ENCODE measurements at regions not wholly inside any gene's neighbourhood (a gene's known extent, or its start where the extent isn't known, plus 50 kb on each side); places are given as distances from the start of the nearest gene placed in this dataset.

DNA sequence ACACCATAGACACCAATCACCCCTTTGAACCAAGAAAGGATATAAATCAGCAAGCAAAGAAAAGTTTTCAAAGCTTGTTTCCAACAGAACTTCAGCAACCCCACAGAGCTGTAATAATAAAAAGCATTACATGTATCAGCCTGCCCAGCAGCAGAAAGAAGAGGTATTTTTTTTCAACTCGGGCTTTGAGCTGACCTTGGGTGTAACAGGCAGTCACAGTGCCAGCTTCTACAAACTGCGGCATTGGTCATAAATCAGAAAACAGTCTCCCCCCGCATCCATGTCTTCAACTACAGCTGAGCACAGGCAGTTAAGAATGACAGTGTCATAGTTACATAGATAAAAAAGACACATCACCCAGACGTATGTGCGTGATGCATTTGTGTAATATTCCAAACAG lies 671.0 kb upstream of the SLITRK1 start:
- no peak for TF ChIP-seq EZH2 (IDR thresholded peaks at IDR 0.05; ENCODE audit: low read depth)
- TF ChIP-seq, protein P1, sequence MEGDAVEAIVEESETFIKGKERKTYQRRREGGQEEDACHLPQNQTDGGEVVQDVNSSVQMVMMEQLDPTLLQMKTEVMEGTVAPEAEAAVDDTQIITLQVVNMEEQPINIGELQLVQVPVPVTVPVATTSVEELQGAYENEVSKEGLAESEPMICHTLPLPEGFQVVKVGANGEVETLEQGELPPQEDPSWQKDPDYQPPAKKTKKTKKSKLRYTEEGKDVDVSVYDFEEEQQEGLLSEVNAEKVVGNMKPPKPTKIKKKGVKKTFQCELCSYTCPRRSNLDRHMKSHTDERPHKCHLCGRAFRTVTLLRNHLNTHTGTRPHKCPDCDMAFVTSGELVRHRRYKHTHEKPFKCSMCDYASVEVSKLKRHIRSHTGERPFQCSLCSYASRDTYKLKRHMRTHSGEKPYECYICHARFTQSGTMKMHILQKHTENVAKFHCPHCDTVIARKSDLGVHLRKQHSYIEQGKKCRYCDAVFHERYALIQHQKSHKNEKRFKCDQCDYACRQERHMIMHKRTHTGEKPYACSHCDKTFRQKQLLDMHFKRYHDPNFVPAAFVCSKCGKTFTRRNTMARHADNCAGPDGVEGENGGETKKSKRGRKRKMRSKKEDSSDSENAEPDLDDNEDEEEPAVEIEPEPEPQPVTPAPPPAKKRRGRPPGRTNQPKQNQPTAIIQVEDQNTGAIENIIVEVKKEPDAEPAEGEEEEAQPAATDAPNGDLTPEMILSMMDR (conservative IDR thresholded peaks at IDR 0.05) = no peak
- Histone ChIP-seq H3K9me3 (ENCODE audit: insufficient read depth, low read depth) (no peaks in the 10 kb centered on the region), H4K20me1 (ENCODE audit: insufficient read depth) (no peaks in the 10 kb centered on the region), H3K9me2 (ENCODE audit: insufficient read depth) (no peaks in the 10 kb centered on the region), H3K36me3 (ENCODE audit: low read depth) (no peaks in the 10 kb centered on the region), H3K27ac (no peak overlapping the region), H3K27me3 (ENCODE audit: insufficient read depth, low read depth) (no peaks in the 10 kb centered on the region), H3K4me1 (replicated peaks; ENCODE audit: insufficient read depth) (no peaks in the 10 kb centered on the region), H3K79me2 (ENCODE audit: low read depth) (no peaks in the 10 kb centered on the region), H3K4me2 (no peak overlapping the region), H3F3A (ENCODE audit: insufficient read depth, low read depth) (no peaks in the 10 kb centered on the region), H3K4me3 (no peak overlapping the region), H2AFZ (no peak overlapping the region)
- ChIA-PET POLR2A (ENCODE audit: unreplicated experiment) (no interaction called here), CTCF (no interaction called here)
- intact Hi-C loops (cut with micrococcal nuclease; ENCODE audit: unreplicated experiment) = no loop called here
- no TSS peak for BruUV-seq (replicated peaks)
- no peak for DNase-seq

DNA sequence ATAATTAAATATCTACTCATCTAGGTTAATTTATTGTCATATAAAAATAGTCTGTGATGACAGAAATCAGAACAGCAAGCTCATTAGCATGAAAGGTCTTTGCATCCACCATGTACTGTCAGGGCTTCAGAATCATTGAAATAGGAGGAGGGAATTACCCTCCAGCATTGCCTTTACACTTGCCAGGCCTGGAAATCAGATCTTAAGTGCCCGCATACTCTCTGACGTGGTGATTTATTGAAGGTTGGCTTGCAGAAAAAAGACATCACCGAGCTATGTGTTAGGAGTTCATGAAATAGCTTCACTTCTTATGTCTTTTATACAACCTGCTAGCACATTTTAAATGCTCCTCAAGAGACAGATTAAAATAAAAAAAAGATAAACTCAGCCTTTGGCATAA lies 661.7 kb upstream of the SLITRK1 start:
- ChIA-PET CTCF (no interaction called here), POLR2A (ENCODE audit: unreplicated experiment) (no interaction called here)
- Histone ChIP-seq H3K27me3 (ENCODE audit: insufficient read depth, low read depth) (no peaks in the 10 kb centered on the region), H3K36me3 (ENCODE audit: low read depth) (no peaks in the 10 kb centered on the region), H3F3A (ENCODE audit: insufficient read depth, low read depth) (no peaks in the 10 kb centered on the region), H2AFZ (no peak overlapping the region), H3K27ac (no peak overlapping the region), H3K4me2 (no peak overlapping the region), H3K4me3 (no peak overlapping the region), H4K20me1 (ENCODE audit: insufficient read depth) (no peaks in the 10 kb centered on the region), H3K9me2 (ENCODE audit: insufficient read depth) (no peaks in the 10 kb centered on the region), H3K79me2 (ENCODE audit: low read depth) (no peaks in the 10 kb centered on the region), H3K9me3 (ENCODE audit: insufficient read depth, low read depth) (no peaks in the 10 kb centered on the region), H3K4me1 (replicated peaks; ENCODE audit: insufficient read depth) (no peaks in the 10 kb centered on the region)
- TF ChIP-seq, protein P1 (conservative IDR thresholded peaks at IDR 0.05) = no peak
- no peak for TF ChIP-seq EZH2 (IDR thresholded peaks at IDR 0.05; ENCODE audit: low read depth)
- no TSS peak for BruUV-seq (replicated peaks)
- no peak for DNase-seq
- intact Hi-C loops (cut with micrococcal nuclease; ENCODE audit: unreplicated experiment) = no loop called here

DNA sequence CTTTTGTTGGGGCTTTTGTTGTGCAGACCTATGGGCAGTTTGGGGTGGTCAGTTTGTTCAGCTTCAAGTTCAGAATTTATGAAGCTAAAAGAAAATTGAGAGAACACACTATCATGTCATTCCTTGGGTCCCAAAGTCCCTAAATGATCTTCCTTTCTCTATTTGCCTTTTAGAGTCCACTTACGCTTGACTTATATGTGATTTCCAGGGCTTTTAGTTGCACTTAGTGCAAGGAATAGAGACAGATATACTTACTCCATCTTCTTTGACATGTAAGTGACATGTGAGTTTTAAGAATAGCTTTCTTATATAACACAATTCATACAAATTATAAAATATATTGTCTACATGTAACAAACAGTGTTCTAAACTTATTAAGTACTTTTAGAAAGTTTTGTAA lies 660.1 kb upstream of the SLITRK1 start:
- H3K4me2 ChIP-seq = no peak overlapping the region
- H3K4me1 ChIP-seq (replicated peaks; ENCODE audit: insufficient read depth) = no peaks in the 10 kb centered on the region
- no peaks in the 10 kb centered on the region for H3K36me3 ChIP-seq (ENCODE audit: low read depth)
- no peak for DNase-seq
- no peaks in the 10 kb centered on the region for H4K20me1 ChIP-seq (ENCODE audit: insufficient read depth)
- no peaks in the 10 kb centered on the region for H3K9me3 ChIP-seq (ENCODE audit: insufficient read depth, low read depth)
- no peak overlapping the region for H3K27ac ChIP-seq
- H3K79me2 ChIP-seq (ENCODE audit: low read depth) = no peaks in the 10 kb centered on the region
- no peaks in the 10 kb centered on the region for H3F3A ChIP-seq (ENCODE audit: insufficient read depth, low read depth)
- POLR2A ChIA-PET (ENCODE audit: unreplicated experiment) = no interaction called here
- no peaks in the 10 kb centered on the region for H3K27me3 ChIP-seq (ENCODE audit: insufficient read depth, low read depth)
- BruUV-seq (replicated peaks) = no TSS peak
- intact Hi-C loops (cut with micrococcal nuclease; ENCODE audit: unreplicated experiment) = no loop called here
- no peaks in the 10 kb centered on the region for H3K9me2 ChIP-seq (ENCODE audit: insufficient read depth)
- H3K4me3 ChIP-seq = no peak overlapping the region
- TF ChIP-seq EZH2 (IDR thresholded peaks at IDR 0.05; ENCODE audit: low read depth) = no peak
- TF ChIP-seq, protein P1 (conservative IDR thresholded peaks at IDR 0.05) = no peak
- CTCF ChIA-PET = no interaction called here
- H2AFZ ChIP-seq = no peak overlapping the region

Data from PC-9 (cell line).